GM12874 (cell line): ENCODE measurements at regions not wholly inside any gene's neighbourhood (a gene's known extent, or its start where the extent isn't known, plus 50 kb on each side); places are given as distances from the start of the nearest gene placed in this dataset.

ENCODE experiments used
- TF ChIP-seq, protein P1 (sequence below): IDR thresholded peaks from 2 replicates; pipeline ENCODE4 v1.5.1; 2011; ENCODE audit warnings: low read depth, mild to moderate bottlenecking, control low read depth, low read length, moderate library complexity; ENCODE audit not compliant: insufficient read depth

DNA sequence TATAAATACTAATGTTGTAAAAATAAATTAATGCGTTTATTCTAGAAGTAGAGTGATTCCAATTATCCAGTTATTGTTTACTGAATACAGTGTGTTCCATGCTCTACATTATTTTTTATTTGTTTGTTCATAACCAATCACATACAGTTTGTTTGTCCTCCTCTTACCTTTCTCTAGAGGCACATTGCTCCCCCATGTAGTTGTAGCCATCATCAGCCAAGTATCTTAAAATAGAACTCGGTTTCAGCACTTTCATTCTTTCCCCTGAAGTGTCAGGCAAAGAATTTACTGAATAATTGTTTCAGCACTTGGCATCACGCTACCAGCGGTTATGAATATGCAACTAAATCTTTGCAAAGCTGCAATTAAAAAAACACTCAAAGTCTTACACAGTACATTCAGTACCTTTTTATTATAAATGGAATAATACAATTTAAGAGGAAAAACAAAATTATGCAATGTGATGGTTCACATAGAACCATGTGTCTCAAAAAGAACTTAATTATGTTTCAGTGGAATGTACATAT, 448.6 kb upstream of the ATP10A start:
- TF ChIP-seq, protein P1, sequence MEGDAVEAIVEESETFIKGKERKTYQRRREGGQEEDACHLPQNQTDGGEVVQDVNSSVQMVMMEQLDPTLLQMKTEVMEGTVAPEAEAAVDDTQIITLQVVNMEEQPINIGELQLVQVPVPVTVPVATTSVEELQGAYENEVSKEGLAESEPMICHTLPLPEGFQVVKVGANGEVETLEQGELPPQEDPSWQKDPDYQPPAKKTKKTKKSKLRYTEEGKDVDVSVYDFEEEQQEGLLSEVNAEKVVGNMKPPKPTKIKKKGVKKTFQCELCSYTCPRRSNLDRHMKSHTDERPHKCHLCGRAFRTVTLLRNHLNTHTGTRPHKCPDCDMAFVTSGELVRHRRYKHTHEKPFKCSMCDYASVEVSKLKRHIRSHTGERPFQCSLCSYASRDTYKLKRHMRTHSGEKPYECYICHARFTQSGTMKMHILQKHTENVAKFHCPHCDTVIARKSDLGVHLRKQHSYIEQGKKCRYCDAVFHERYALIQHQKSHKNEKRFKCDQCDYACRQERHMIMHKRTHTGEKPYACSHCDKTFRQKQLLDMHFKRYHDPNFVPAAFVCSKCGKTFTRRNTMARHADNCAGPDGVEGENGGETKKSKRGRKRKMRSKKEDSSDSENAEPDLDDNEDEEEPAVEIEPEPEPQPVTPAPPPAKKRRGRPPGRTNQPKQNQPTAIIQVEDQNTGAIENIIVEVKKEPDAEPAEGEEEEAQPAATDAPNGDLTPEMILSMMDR, result no peak

DNA sequence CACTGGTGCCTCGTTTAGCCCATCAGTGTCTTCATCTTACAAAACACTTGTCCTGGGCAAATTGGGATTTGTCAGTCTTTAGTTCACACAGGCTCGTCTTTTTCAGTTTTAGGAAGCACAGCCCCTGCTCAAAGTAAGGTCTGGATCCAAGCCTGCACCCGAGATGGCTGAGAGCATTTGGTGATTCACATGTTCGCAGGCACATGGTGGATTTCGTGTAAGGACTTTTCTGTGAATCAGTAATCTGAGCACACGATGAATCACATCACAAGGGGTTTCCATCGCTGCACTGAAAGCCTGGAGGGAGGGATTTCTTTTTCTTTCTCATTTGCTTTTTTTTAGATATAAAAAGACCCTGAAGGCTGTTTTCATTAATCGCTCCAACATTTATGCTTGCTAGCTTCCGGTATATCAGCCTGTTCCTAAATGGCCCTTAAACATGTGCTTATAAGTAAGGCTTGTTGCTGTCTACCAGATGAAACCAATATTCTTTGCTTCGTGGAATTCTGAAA, 435.6 kb upstream of the ATP10A start:
- TF ChIP-seq, protein P1, result no peak

DNA sequence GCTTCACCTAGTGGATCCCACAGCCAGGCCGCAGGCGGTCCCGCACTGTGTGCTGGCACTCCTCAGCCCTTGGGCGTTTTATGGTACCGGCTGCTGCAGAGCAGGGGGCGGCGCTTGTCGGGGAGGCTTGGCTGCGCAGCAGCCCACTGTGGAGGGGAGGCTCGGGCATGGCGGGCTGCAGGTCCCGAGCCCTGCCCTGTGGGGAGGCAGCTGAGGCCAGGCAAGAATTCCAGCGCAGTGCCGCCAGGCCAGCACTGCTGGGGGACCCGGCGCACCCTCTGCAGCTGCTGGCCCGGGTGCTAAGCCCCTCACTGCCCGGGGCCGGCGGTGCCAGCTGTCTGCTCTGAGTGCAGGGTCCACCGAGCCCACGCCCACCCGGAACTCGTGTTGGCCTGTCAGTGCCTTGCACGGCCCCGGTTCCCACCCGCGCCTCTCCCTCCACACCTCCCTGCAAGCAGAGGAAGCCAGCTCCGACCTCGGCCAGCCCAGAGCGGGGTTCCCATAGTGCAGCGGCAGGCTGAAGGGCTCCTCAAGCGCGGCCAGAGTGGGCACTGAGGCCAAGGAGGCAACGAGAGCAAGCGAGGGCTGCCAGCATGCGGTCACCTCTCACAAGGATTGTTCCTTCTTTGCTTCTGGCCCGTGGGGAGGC, 435.0 kb upstream of the ATP10A start:
- TF ChIP-seq, protein P1, result no peak

DNA sequence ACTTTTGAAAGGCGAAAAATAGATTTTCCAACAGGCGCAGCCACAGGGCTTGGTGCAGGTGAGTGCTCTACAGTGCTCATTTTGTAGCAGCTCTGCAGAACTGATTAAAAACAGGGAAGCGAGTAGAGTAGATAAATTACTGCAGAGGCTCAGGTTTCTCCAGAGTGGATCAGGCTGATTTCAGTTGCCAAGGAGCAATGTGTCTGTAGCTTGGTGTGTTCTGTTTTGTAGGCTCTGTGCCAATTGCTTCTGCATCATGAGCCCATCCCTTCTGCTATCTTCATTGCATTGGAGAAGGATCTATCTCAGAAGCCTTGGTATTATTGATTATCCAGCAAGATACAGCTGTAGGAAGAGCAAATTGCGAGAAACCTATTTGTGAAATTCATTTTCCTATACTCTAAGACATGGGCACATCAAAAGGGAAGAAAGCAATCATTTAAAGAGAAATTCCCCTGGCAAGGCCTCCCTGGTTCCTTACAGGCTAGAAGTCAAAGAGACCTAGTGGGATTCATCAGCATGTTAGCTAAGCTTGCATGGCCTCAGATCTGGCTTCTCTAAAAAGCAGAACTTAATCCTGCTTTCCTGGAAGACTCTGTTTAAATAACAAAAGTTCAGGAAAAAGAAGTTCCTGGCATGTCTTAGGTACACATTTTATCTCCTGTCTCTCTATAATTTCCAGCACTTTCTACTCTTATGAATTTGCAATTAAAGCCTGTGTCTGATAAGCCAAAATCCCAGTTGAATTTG, 432.4 kb upstream of the ATP10A start:
- TF ChIP-seq, protein P1, result no peak

DNA sequence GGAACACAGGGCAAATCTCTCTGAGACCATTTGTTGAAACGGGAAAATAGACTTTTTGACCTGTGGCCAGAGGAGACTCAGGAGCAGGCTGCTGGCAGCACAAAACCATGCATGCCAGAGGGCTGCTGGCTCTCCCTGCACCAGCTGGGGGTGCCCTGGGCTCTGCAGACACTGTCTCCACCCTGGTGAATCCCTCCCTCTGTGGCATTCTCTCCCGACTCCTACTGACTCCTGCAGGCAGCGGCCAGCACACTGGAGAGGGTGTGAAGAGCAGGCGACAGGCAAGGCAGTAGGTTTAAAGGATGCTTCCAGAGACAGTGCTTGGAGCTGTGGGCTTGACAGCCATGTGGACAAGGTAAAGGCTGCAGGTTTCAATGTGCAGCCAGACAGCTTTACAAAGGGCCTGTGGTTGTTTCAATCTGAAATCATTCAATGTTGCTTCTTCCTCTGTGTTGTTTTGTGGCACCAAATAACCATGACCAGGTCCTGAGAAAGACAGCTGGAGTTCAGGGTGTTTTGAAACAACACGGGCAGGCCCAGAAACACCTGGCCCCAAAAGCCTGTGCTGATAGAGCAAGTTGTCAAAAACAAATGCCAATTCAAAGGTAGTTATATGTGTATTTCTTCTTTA, 431.0 kb upstream of the ATP10A start:
- TF ChIP-seq, protein P1, result no peak

DNA sequence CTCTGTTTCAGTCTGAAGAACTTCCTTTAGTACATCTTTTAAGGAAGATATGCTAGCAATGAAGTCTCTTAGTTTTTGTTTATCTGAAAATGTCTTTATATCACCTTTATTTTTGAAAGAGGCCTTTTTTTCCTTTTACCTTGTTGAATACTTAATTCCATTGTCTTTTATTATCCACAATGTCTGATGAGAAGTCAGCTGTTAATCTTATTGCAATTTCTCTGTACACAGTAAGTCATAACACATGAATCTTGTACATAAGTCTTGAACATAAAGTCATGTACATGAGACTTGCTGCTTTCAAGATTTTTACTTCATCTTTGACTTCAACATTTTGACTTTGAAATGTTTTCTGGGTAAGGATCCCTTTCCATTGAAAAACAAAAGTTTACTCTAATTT, 424.3 kb upstream of the ATP10A start:
- TF ChIP-seq, protein P1, result no peak

DNA sequence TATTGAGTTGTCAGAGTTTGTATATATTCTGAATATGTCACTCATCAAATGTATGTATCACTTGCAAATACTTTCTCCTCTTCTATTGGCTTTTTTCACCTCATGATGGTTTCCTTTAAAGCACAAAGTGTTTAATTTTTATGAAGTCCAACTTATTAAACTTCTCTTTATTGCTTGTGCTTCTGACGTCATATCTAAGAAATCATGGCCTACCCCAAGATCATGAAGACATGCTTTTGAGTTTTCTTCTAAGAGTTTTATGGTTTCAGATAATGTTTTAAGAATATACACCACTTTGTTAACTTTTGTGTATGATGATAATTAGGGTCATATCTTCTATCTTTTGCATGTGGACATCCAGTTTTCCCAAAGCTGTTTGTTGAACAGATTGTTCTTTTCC, 417.2 kb upstream of the ATP10A start:
- TF ChIP-seq, protein P1, result no peak
